Activated CD4-positive, alpha-beta memory T cell treated with anti-CD3 and anti-CD28 coated beads for 36 hours (primary cell): ENCODE measurements at regions not wholly inside any gene's neighbourhood (a gene's known extent, or its start where the extent isn't known, plus 50 kb on each side); places are given as distances from the start of the nearest gene placed in this dataset.
A peak's percentile ranks its signal among the peaks of the same experiment; 100 is the strongest.

Experiments
- CTCF ChIA-PET: fragments of 350-600 bp; sonication (Branson Sonifier 250); formaldehyde crosslinking; loops from one replicate; lab custom pipeline; 2021; ENCODE audit warnings: antibody characterized with exemption, inconsistent platforms; lab: Charles Lee
- POLR2A ChIA-PET: fragments of 350-600 bp; sonication (Branson Sonifier 250); formaldehyde crosslinking; loops from one replicate; lab custom pipeline; 2021; ENCODE audit warnings: antibody characterized with exemption; lab: Charles Lee
- DNase-seq: peaks from one replicate; pipeline ENCODE4 v3.0.0-alpha.2; 2020
- H3K27ac Mint-ChIP-seq: one replicate; pipeline ENCODE4 v1.8.0; 2021; ENCODE audit warnings: mixed read lengths
- H3K27me3 Mint-ChIP-seq: one replicate; pipeline ENCODE4 v1.8.0; 2021; ENCODE audit warnings: mixed read lengths
- H3K36me3 Mint-ChIP-seq: one replicate; pipeline ENCODE4 v1.8.0; 2021; ENCODE audit warnings: mixed read lengths
- H3K4me1 Mint-ChIP-seq: one replicate; pipeline ENCODE4 v1.8.0; 2021; ENCODE audit warnings: low read depth, mixed read lengths
- H3K4me3 Mint-ChIP-seq: one replicate; pipeline ENCODE4 v1.8.0; 2021; ENCODE audit warnings: mild to moderate bottlenecking, mixed read lengths
- H3K9me3 Mint-ChIP-seq: one replicate; pipeline ENCODE4 v1.8.0; 2021; ENCODE audit warnings: mixed read lengths
- intact Hi-C: fragments of 100-400 bp; cut with micrococcal nuclease; formaldehyde crosslinking; loops from one replicate; pipeline ENCODE4 v1.15.1; 2023

DNA sequence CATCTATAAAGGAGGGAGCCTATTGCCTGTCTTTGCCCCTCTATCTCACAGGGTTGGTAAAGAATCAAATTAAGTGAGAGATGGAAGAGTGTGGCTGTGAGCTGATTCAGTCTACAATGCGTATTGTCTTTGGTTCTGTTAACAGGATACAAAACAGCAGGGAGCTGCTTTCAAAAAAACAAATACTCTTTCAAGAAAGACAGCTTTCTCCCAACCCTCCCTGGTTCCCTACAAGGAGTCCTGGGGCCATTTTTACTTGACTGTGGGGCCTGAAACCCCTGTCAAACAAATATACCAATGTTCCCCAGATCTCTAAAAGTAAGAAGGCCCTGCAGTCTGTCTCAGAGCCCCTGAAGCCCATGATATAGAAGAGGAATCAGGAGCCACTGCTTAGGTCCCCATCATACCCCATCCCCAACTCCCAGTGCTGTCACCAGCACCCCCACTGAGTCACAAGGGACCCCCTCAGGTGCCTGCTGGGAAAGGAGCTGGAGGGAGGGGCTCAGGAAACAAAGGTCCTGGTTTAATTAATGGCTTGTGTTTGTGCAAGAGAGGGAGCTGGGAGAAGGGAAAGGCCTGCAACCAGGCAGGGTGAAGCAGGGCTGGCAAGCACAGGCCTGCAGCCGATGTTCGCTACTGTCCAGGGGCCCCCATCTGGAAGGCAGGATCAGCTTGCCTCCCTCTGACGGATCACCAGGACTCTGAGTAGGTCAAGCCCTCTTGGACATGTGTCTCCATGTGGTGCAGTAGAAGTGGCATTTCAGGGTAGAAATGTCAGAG lies 182.0 kb upstream of the GHITM start:
- Mint-ChIP-seq H3K27ac (no peak overlapping the region), H3K9me3 (no peaks in the 10 kb centered on the region), H3K4me3 (no peak overlapping the region), H3K4me1 (peaks cover 2% of the 10 kb centered on the region), H3K27me3 (peaks cover 2% of the 10 kb centered on the region), H3K36me3 (no peaks in the 10 kb centered on the region)
- POLR2A ChIA-PET: no interaction called here
- intact Hi-C loops: no loop called here
- CTCF ChIA-PET: no interaction called here
- no peak for DNase-seq

DNA sequence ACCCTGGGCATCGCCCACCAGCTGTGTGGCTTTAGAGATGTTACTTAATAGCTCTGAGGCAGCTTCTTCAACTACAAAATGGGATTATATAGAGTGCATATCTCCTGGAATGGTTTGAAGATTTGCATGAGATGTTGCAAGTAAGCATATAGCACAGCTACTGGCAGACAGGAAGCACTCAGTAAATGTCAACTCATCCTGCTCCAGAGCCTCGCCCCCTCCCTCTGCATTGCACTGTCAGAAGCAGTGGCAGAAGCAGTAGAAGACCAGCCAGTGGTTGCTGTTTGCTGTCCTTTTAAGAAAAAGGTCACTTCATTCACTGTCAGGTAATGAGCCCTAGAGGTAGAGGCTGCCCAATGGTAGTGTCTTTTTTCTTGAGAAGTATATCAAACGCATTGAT lies 180.0 kb upstream of the GHITM start:
- Mint-ChIP-seq H3K4me3 (no peak overlapping the region), H3K27ac (no peak overlapping the region), H3K27me3 (no peaks in the 10 kb centered on the region), H3K36me3 (no peaks in the 10 kb centered on the region), H3K9me3 (no peaks in the 10 kb centered on the region), H3K4me1 (peaks cover 2% of the 10 kb centered on the region)
- ChIA-PET CTCF (interaction anchor here (1.5 kb wide), 1 partner anchor 88 kb away, joined by 3 read pairs; no protein-coding TSS in a partner anchor), POLR2A (no interaction called here)
- intact Hi-C loops: no loop called here
- DNase-seq: peak; percentile 10

GRCh38 chr10:83960125-83960524 lies 179.2 kb upstream of the GHITM start:
- H3K4me1 Mint-ChIP-seq: peaks cover 2% of the 10 kb centered on the region
- H3K9me3 Mint-ChIP-seq: no peaks in the 10 kb centered on the region
- ChIA-PET CTCF (interaction anchor here (0.6 to 1.5 kb wide), 2 partner anchors 89 to 562 kb away, joined by 3 read pairs; no protein-coding TSS in a partner anchor), POLR2A (no interaction called here)
- intact Hi-C loops: no loop called here
- H3K27me3 Mint-ChIP-seq: no peaks in the 10 kb centered on the region
- no peaks in the 10 kb centered on the region for H3K36me3 Mint-ChIP-seq
- no peak overlapping the region for H3K27ac Mint-ChIP-seq
- no peak overlapping the region for H3K4me3 Mint-ChIP-seq
- no peak for DNase-seq

GRCh38 chr10:83961620-83962019 lies 177.7 kb upstream of the GHITM start:
- no peak for DNase-seq
- H3K4me1 Mint-ChIP-seq: peaks cover 2% of the 10 kb centered on the region
- no peak overlapping the region for H3K27ac Mint-ChIP-seq
- no peaks in the 10 kb centered on the region for H3K27me3 Mint-ChIP-seq
- intact Hi-C loops: no loop called here
- ChIA-PET POLR2A (no interaction called here), CTCF (no interaction called here)
- no peaks in the 10 kb centered on the region for H3K9me3 Mint-ChIP-seq
- H3K36me3 Mint-ChIP-seq: no peaks in the 10 kb centered on the region
- H3K4me3 Mint-ChIP-seq: no peak overlapping the region

GRCh38 chr10:83963446-83963845 lies 175.9 kb upstream of the GHITM start:
- no peaks in the 10 kb centered on the region for H3K36me3 Mint-ChIP-seq
- ChIA-PET POLR2A (no interaction called here), CTCF (no interaction called here)
- H3K4me3 Mint-ChIP-seq: no peak overlapping the region
- no peak for DNase-seq
- peaks cover 2% of the 10 kb centered on the region for H3K4me1 Mint-ChIP-seq
- H3K27me3 Mint-ChIP-seq: no peaks in the 10 kb centered on the region
- H3K9me3 Mint-ChIP-seq: no peaks in the 10 kb centered on the region
- no peak overlapping the region for H3K27ac Mint-ChIP-seq
- intact Hi-C loops: no loop called here

- H3K27me3 Mint-ChIP-seq: no peaks in the 10 kb centered on the region
- no peak overlapping the region for H3K27ac Mint-ChIP-seq
- no peak for DNase-seq
- H3K4me1 Mint-ChIP-seq: no peaks in the 10 kb centered on the region
- POLR2A ChIA-PET: no interaction called here
- CTCF ChIA-PET: no interaction called here
- H3K36me3 Mint-ChIP-seq: no peaks in the 10 kb centered on the region
- intact Hi-C loops: no loop called here
- no peak overlapping the region for H3K4me3 Mint-ChIP-seq
- H3K9me3 Mint-ChIP-seq: no peaks in the 10 kb centered on the region
These were observed 173.8 kb upstream of the GHITM start for GRCh38 chr10:83965473-83965872.

- POLR2A ChIA-PET: no interaction called here
- no peaks in the 10 kb centered on the region for H3K9me3 Mint-ChIP-seq
- no peak overlapping the region for H3K4me3 Mint-ChIP-seq
- H3K4me1 Mint-ChIP-seq: no peaks in the 10 kb centered on the region
- H3K27ac Mint-ChIP-seq: no peak overlapping the region
- no peaks in the 10 kb centered on the region for H3K36me3 Mint-ChIP-seq
- intact Hi-C loops: no loop called here
- no peaks in the 10 kb centered on the region for H3K27me3 Mint-ChIP-seq
- no peak for DNase-seq
- CTCF ChIA-PET: no interaction called here
These were observed 171.3 kb upstream of the GHITM start for GRCh38 chr10:83968052-83968451.

- H3K4me3 Mint-ChIP-seq: no peak overlapping the region
- CTCF ChIA-PET: no interaction called here
- H3K27ac Mint-ChIP-seq: no peak overlapping the region
- POLR2A ChIA-PET: no interaction called here
- intact Hi-C loops: no loop called here
- no peaks in the 10 kb centered on the region for H3K27me3 Mint-ChIP-seq
- no peaks in the 10 kb centered on the region for H3K36me3 Mint-ChIP-seq
- no peak for DNase-seq
- H3K4me1 Mint-ChIP-seq: no peaks in the 10 kb centered on the region
- peaks cover 1% of the 10 kb centered on the region for H3K9me3 Mint-ChIP-seq
These were observed 160.5 kb upstream of the GHITM start for GRCh38 chr10:83978681-83979383.

DNA sequence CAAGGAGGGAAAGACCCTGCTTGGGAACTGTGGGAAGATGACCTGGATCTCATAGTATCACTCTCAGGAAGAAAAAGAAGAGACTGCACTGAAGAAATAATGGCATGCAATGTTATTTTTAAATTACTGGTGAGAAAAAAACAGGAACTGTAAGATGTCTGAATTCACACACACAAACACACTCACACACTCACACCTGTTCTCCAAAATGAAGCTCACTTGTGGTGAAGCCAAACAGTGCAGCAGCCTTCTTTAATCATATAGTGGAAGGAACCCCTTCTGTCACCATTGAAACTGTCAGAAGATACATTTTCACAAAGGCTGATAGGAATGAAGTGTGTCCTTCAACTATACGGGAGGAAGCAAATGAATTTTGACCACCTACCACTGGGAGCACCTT lies 156.5 kb upstream of the GHITM start:
- no peak for DNase-seq
- H3K4me1 Mint-ChIP-seq: no peaks in the 10 kb centered on the region
- H3K9me3 Mint-ChIP-seq: no peaks in the 10 kb centered on the region
- no peaks in the 10 kb centered on the region for H3K36me3 Mint-ChIP-seq
- ChIA-PET POLR2A (no interaction called here), CTCF (no interaction called here)
- no peak overlapping the region for H3K4me3 Mint-ChIP-seq
- H3K27ac Mint-ChIP-seq: no peak overlapping the region
- H3K27me3 Mint-ChIP-seq: no peaks in the 10 kb centered on the region
- intact Hi-C loops: no loop called here

- Mint-ChIP-seq H3K4me3 (no peak overlapping the region), H3K9me3 (no peaks in the 10 kb centered on the region), H3K27me3 (no peaks in the 10 kb centered on the region), H3K36me3 (no peaks in the 10 kb centered on the region), H3K4me1 (no peaks in the 10 kb centered on the region), H3K27ac (no peak overlapping the region)
- intact Hi-C loops: no loop called here
- ChIA-PET POLR2A (interaction anchor here (0.6 kb wide), 1 partner anchor 719 kb away, joined by 3 read pairs; no protein-coding TSS in a partner anchor), CTCF (no interaction called here)
- no peak for DNase-seq
These were observed 155.6 kb upstream of the GHITM start for GRCh38 chr10:83983578-83984255.

DNA sequence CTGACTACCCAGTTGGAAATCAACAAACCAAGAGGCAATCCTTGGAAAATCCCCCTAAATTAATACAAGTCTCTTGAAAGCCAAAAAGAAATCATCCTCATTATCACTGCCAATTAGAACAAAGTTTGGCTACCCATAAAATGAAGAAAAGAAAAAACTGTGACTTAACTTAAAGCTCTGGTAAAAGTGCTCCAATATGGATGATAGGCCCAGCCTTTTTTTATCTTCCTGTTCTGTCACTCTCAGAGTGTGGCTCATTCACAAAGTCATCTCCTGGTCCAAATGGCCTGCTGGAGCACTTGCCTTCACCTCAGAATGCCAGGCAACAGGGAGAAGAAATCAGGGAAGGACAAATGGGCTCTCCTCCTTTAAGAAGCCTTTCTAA lies 155.1 kb upstream of the GHITM start:
- Mint-ChIP-seq H3K27ac (no peak overlapping the region), H3K9me3 (no peaks in the 10 kb centered on the region), H3K4me3 (no peak overlapping the region), H3K36me3 (no peaks in the 10 kb centered on the region), H3K4me1 (no peaks in the 10 kb centered on the region), H3K27me3 (no peaks in the 10 kb centered on the region)
- ChIA-PET CTCF (no interaction called here), POLR2A (no interaction called here)
- intact Hi-C loops: no loop called here
- DNase-seq: no peak

DNA sequence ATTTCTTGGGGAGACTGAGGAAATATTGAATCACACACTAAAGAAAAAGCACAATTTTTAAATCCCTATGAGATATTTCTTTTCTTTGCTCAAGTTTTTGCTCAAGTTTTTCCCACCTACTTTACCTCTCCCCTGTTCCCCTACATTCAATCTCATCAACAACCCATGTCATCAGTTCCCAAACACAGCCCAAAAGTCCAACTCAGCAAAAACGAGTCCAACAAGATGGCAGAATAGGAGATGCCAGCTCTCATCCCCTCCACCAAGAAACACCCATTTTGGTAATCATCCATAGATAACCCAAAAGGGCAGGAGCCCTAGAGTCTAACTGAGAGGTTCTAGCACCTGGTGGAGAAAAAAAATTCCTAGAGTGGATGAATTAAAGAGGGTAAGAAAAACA lies 152.5 kb upstream of the GHITM start:
- CTCF ChIA-PET: no interaction called here
- no peak for DNase-seq
- POLR2A ChIA-PET: no interaction called here
- no peaks in the 10 kb centered on the region for H3K36me3 Mint-ChIP-seq
- H3K27me3 Mint-ChIP-seq: no peaks in the 10 kb centered on the region
- no peak overlapping the region for H3K27ac Mint-ChIP-seq
- no peak overlapping the region for H3K4me3 Mint-ChIP-seq
- H3K9me3 Mint-ChIP-seq: no peaks in the 10 kb centered on the region
- intact Hi-C loops: no loop called here
- no peaks in the 10 kb centered on the region for H3K4me1 Mint-ChIP-seq
